HG02870 (cell line): ENCODE measurements at regions not wholly inside any gene's neighbourhood (a gene's known extent, or its start where the extent isn't known, plus 50 kb on each side); places are given as distances from the start of the nearest gene placed in this dataset.

ENCODE experiments used
- ATAC-seq: cut with Tn5 transposase; IDR thresholded peaks from one replicate; pipeline ENCODE4 v1.9.1; 2021; ENCODE audit warnings: mild to moderate bottlenecking, moderate library complexity; ENCODE audit not compliant: unreplicated experiment

- ATAC-seq, result no peak
These were observed 135.2 kb upstream of the HAAO start for GRCh38 chr2:42927334-42928160.

DNA sequence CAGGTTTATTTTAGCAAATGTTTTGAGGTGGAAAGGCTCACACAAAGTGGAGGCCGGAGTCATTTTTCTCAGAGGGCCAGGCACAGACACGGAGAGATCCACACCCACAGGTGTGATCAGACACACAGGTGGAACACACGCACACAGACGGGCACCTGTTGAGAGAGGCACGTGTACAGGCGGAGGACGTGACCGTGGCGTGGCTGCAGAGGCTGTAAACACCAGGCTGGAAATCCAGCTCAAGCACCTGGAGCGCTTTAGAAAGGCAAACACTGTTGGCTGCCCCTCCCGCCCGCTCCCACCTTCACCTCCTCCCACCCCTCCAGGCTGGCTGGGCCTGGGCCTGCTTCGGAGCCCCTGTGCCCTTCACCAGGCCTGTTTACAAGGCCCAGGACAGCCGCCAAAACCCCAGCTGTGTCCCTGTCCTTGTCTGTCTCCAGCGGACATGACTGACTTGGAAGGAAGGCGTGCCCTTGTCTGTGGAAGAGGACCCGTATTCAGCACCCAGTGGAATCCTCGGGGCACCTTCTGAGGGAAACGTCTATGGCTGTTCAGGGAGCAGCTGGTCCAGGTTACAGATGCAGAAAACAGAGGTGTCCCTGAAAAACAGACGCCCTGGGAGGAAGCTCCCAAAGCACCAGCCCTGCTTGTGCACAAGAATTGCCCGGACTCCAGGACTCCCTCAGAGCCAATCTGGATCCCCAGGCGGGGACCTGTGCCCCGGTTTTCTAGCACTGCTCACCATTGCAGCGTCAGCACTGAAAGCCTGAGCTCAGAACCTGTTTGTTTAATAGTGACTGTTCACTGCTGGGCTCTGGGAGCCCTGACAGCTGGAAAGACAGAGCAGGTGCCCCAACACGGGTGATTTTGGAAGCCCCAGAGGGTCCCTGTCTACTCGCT is 134.3 kb upstream of the HAAO start:
- ATAC-seq, result no peak

- no peak for ATAC-seq
These were observed 133.5 kb upstream of the HAAO start for GRCh38 chr2:42925742-42926433.

- no peak for ATAC-seq
These were observed 132.1 kb upstream of the HAAO start for GRCh38 chr2:42924418-42924886.

DNA sequence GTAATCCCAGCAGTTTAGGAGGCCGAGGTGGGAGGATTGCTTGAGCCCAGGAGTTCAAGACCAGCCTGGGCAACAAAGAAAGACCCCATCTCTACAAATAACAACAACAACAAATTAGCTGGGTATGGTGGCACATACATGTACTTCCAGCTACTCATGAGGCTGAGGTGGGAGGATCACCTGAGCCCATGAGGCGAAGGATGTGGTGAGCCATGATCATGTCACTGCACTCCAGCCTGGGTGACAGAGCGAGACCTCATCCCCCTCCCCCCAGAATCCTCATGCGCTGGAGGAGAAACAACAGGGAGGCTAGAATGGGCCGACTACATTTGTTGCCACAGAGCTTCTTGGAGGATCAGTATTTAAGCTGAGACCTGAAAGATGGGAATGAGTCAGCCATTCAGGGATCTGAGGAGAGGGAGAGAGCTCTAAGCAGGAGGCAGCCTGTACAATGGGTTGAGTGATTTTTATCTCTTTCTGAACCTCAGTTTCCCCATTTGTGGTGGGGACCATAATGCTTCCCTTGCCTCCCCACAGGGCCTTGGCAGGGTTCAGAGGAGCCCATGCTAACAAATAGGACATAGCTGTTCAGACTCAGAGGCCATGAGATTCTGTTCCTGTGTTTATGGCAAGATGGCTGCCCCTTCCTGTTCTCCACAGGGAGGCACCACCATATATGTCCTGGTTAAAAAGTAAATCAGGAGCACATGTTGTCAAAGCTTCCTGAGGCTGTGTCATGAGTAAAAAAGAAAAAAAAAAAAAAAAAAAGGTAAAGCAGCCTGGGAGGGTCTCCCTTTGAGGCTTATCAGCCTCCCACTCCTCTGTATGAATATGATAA is 131.4 kb upstream of the HAAO start:
- ATAC-seq, result no peak

DNA sequence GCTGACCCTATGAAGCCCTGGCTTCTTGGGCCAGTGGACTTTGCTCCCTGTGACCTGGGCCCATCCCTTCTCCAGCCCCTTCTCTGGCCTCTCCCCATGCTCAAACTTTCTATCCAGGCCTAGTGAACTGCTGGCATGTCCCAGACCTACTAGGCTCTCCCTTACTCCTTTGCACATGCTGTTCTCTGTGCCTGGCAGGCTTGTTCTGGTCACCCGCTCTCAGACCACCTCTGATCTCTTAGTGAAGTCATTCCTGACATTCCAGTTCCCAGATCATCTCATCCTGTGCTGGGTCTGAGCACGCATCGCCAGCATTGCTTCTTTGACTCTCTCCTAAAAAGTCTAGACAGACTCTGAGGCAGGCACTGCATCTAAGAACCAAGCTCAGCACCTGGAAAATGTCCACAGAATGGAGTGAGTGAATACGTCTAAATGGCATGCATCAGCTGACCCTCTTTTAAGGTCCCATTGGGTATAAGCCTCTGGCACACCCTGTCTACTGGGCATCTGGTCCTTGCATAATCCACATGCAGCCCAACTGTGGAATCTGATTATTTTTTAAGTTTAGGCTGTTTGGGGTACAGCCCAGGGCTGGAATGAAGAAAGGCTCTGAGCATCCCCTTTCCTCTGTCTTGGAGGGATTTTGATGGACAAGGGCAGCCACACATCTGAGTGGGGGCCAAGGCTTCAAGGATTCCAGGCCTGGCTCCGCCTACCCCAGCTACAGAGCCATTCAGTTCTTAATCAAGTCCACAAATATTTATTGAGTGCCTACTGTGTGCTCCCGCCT is 130.6 kb upstream of the HAAO start:
- no peak for ATAC-seq

- ATAC-seq, result no peak
These were observed 129.9 kb upstream of the HAAO start for GRCh38 chr2:42922293-42922692.

DNA sequence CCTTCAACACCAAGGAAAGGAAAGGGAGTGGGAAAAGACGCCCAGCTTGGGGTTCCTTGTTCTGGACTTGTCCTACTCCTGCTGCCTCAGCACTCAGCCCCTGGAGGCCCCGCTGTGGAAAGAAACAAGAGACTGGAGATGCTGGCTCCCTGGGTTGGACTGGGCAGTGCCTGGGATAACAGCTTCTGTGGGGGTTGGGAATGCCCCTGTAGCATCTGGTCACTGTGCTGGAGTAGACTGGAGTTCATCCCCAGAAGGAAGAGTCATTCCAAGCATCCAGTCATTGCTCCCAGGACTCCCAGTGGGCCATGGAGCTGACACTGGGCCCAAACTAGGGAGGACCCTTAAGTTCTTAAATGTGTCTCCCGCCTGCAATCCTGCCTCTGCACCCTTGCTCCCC is 129.3 kb upstream of the HAAO start:
- ATAC-seq, result no peak

DNA sequence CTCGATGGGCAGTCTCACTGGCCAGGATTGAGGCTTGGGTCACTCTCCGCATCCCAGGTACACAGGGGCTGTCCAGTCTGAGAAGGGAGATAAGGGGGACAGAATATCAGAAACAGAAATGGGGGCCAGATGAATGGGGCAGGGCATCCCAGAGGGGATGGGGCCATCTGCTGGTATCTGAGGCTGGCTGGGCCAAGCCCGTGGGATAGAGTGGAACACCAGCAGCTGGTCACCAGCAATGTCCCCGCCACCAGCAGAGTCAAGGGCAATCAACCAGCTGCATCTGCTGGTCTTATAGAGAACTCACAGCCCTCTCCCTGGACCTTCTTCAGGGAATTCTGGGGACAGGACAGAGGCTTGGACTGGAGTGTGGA is 128.8 kb upstream of the HAAO start:
- ATAC-seq, result no peak

GRCh38 chr2:42920446-42921146 is 128.2 kb upstream of the HAAO start:
- no peak for ATAC-seq

- no peak for ATAC-seq
These were observed 126.4 kb upstream of the HAAO start for GRCh38 chr2:42918671-42919318.

DNA sequence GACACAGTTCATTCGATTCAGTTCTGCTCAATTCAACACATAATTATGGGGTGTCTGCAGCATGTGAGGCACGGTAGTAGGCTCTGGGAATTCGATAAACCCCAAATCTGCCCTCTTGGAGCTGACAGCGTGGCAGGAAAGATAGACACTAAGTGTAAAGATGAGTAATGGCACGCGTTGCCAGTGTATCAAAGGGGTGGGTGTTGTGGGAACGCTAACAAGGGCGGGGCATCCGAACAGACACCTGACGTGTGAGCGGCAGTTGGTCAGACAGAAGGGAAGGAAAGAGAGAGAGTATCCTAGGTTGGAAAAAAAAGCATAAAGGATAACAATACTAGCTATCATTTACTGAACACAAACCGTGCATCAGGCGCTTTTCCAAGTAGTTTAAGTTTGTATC is 125.7 kb upstream of the HAAO start:
- no peak for ATAC-seq

GRCh38 chr2:42917425-42917927 is 125.1 kb upstream of the HAAO start:
- ATAC-seq, result no peak

GRCh38 chr2:42916324-42916723 is 123.9 kb upstream of the HAAO start:
- ATAC-seq, result no peak

DNA sequence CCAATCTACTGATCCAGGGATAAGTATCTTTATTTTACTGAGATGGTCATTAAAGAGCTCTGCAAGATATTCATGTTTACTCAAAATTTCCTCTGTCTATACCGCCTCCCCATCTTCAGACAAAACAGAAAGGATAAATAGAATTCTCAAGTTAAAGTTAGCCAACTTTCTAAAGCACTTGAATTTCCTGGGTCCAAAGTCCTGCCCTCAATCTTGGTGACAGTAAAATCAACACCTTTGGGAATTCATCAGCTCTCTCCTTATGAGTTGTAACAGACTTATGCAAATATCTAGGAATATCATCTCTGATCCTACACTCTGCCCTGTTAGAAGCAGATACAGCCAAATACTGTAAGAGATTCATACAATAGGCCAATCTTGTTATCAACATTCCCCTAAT is 122.5 kb upstream of the HAAO start:
- no peak for ATAC-seq

- ATAC-seq, result no peak
These were observed 121.9 kb upstream of the HAAO start for GRCh38 chr2:42914314-42914713.

- ATAC-seq, result no peak
These were observed 121.0 kb upstream of the HAAO start for GRCh38 chr2:42913280-42913878.
